Osteoblast (primary cell): ENCODE measurements at regions not wholly inside any gene's neighbourhood (a gene's known extent, or its start where the extent isn't known, plus 50 kb on each side); places are given as distances from the start of the nearest gene placed in this dataset.

ENCODE experiments used
- DNase-seq: peaks from one replicate; pipeline ENCODE4 v3.0.0; 2011; ENCODE audit warnings: low spot score, mixed read lengths; ENCODE audit not compliant: insufficient read length; ENCODE audit errors: missing footprints
- H2AFZ ChIP-seq: 2 replicates; pipeline ENCODE4 v1.6.0; 2011; ENCODE audit warnings: mild to moderate bottlenecking, low read length
- H3K27ac ChIP-seq: 2 replicates; pipeline ENCODE4 v1.5.1; 2011; ENCODE audit warnings: mild to moderate bottlenecking, low read depth, low read length, moderate library complexity
- H3K27me3 ChIP-seq: 2 replicates; pipeline ENCODE4 v1.6.0; 2012; ENCODE audit warnings: mild to moderate bottlenecking, control low read depth, inconsistent platforms, low read length, moderate library complexity; ENCODE audit not compliant: insufficient read depth
- H3K36me3 ChIP-seq: 2 replicates; pipeline ENCODE4 v1.5.1; 2011; ENCODE audit warnings: mild to moderate bottlenecking, low read length, control low read depth, moderate library complexity; ENCODE audit not compliant: insufficient read depth
- H3K4me1 ChIP-seq: 2 replicates; pipeline ENCODE4 v1.5.1; 2011; ENCODE audit warnings: mild to moderate bottlenecking, low read length, control low read depth, moderate library complexity; ENCODE audit not compliant: insufficient read depth
- H3K4me2 ChIP-seq: 2 replicates; pipeline ENCODE4 v1.6.0; 2011; ENCODE audit warnings: mild to moderate bottlenecking, low read length; ENCODE audit not compliant: insufficient read depth
- H3K4me3 ChIP-seq: fragments of 200-600 bp; sonication (generic); 3 replicates; pipeline ENCODE4 v1.5.1; 2012; ENCODE audit warnings: mild to moderate bottlenecking, low read length, inconsistent platforms; ENCODE audit not compliant: insufficient read depth
- H3K79me2 ChIP-seq: 2 replicates; pipeline ENCODE4 v1.6.0; 2012; ENCODE audit warnings: mild to moderate bottlenecking, low read length, control low read depth, inconsistent platforms; ENCODE audit not compliant: insufficient read depth
- H3K9me3 ChIP-seq: 2 replicates; pipeline ENCODE4 v1.5.1; 2011; ENCODE audit warnings: low read depth, low read length, control low read depth
- H4K20me1 ChIP-seq: 2 replicates; pipeline ENCODE4 v1.6.0; 2012; ENCODE audit warnings: mild to moderate bottlenecking, low read length, control low read depth; ENCODE audit not compliant: insufficient read depth
- TF ChIP-seq, protein P1 (sequence below): IDR thresholded peaks from 2 replicates; pipeline ENCODE4 v1.5.1; 2011; ENCODE audit warnings: mild to moderate bottlenecking, low read depth, low read length, moderate library complexity; ENCODE audit errors: extremely low read depth

DNA sequence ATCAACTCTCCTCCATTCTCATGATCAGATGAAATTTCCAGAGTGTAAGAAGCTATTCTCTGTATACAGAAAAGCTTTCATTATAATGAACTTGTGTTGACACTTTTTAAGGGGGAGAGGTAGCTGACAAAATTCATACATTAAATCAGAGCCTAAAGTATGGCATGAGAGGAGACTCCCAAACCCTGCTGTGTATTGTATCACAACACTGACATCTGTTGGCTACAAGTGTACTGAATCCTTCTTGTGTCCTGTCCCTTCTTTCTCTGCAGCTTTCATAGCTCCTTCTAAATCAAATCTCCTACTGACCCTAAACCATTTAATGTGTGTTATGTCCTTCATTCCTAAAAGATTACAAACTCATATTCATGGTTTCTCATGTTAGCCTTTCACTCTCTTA lies 70.9 kb downstream of the GCC1 start:
- Histone ChIP-seq H3K4me1 (no peaks in the 10 kb centered on the region), H3K27me3 (peaks cover 5% of the 10 kb centered on the region), H3K79me2 (no peaks in the 10 kb centered on the region), H4K20me1 (no peaks in the 10 kb centered on the region), H3K4me2 (no peak overlapping the region), H3K27ac (no peak overlapping the region), H3K9me3 (no peaks in the 10 kb centered on the region), H2AFZ (no peak overlapping the region), H3K36me3 (no peaks in the 10 kb centered on the region), H3K4me3 (no peak overlapping the region)
- peak; percentile 67 for DNase-seq
- TF ChIP-seq, protein P1, sequence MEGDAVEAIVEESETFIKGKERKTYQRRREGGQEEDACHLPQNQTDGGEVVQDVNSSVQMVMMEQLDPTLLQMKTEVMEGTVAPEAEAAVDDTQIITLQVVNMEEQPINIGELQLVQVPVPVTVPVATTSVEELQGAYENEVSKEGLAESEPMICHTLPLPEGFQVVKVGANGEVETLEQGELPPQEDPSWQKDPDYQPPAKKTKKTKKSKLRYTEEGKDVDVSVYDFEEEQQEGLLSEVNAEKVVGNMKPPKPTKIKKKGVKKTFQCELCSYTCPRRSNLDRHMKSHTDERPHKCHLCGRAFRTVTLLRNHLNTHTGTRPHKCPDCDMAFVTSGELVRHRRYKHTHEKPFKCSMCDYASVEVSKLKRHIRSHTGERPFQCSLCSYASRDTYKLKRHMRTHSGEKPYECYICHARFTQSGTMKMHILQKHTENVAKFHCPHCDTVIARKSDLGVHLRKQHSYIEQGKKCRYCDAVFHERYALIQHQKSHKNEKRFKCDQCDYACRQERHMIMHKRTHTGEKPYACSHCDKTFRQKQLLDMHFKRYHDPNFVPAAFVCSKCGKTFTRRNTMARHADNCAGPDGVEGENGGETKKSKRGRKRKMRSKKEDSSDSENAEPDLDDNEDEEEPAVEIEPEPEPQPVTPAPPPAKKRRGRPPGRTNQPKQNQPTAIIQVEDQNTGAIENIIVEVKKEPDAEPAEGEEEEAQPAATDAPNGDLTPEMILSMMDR = peak; percentile 42

DNA sequence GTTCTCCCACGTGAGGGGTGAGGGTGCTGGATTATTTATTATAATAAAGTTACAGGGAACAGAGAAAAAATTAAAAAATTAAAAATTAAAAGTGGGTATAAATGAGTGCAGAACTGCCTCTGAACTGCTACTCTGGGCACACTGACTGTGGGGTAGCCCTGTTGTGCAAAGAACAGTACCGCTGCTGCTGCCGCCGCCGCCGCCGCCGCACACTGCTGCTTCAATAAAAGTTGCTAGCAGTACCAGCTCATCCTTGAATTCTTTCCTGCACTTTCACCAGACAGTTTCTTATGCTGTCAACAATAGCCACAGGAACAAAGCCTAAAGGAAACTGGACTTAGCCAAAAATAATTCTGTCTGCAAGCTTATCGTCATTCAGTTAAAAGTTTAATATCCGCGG lies 72.1 kb downstream of the GCC1 start:
- no peaks in the 10 kb centered on the region for H3K4me1 ChIP-seq
- H3K4me3 ChIP-seq = no peak overlapping the region
- no peaks in the 10 kb centered on the region for H3K79me2 ChIP-seq
- no peaks in the 10 kb centered on the region for H3K36me3 ChIP-seq
- H3K9me3 ChIP-seq = no peaks in the 10 kb centered on the region
- DNase-seq = no peak
- no peak overlapping the region for H3K27ac ChIP-seq
- no peaks in the 10 kb centered on the region for H4K20me1 ChIP-seq
- H2AFZ ChIP-seq = no peak overlapping the region
- H3K4me2 ChIP-seq = no peak overlapping the region
- TF ChIP-seq, protein P1 = no peak
- peaks cover 8% of the 10 kb centered on the region for H3K27me3 ChIP-seq

DNA sequence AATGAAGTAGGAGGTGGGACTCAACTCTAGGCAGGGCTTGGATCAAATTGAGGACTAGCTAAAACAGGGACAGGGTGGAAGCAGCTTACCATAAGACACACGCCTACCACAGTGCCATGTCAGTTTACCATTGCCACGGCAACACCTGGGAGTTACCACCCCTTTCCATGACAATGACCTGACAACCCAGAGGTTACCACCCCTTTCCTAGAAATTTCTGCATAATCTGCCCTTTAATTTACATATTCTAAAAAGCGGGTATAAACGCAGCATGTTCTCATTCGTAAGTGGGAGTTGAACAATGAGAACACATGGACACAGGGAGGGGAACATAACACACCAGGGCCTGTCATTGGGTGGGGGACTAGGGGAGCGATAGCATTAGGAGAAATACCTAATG lies 72.7 kb downstream of the GCC1 start:
- no peaks in the 10 kb centered on the region for H3K9me3 ChIP-seq
- H4K20me1 ChIP-seq = no peaks in the 10 kb centered on the region
- H3K4me3 ChIP-seq = no peak overlapping the region
- no peak overlapping the region for H2AFZ ChIP-seq
- H3K4me2 ChIP-seq = no peak overlapping the region
- TF ChIP-seq, protein P1 = no peak
- H3K36me3 ChIP-seq = no peaks in the 10 kb centered on the region
- no peak overlapping the region for H3K27ac ChIP-seq
- no peaks in the 10 kb centered on the region for H3K4me1 ChIP-seq
- peaks cover 12% of the 10 kb centered on the region for H3K27me3 ChIP-seq
- DNase-seq = no peak
- H3K79me2 ChIP-seq = no peaks in the 10 kb centered on the region

DNA sequence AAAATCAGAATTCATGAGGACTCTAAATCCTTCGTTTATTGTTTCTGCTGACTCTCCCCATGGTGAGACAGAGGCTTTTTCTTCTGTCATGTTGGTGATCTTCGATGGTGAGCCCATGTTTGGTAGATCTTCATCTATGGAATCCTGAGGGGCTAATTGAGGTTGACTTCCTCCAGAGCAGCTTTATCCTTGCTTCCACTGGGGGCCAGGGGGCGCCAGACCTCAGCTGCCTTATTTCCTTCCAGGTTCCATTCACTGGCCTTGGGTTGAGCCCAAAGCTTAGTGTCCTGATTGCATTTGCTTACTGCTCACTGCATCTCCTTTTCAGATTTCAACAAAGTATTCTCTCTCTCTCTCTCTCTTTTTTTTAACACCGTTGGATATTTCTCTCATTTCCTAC lies 80.7 kb downstream of the GCC1 start:
- TF ChIP-seq, protein P1 = peak; percentile 61
- H3K36me3 ChIP-seq = no peaks in the 10 kb centered on the region
- no peaks in the 10 kb centered on the region for H3K9me3 ChIP-seq
- no peak overlapping the region for H3K27ac ChIP-seq
- H2AFZ ChIP-seq = no peak overlapping the region
- H3K4me3 ChIP-seq = no peak overlapping the region
- no peaks in the 10 kb centered on the region for H3K79me2 ChIP-seq
- H3K4me2 ChIP-seq = no peak overlapping the region
- peak; percentile 84 for DNase-seq
- H3K4me1 ChIP-seq = no peaks in the 10 kb centered on the region
- H3K27me3 ChIP-seq = peaks cover 8% of the 10 kb centered on the region
- no peaks in the 10 kb centered on the region for H4K20me1 ChIP-seq
